HAP-1 (cell line): ENCODE measurements at regions not wholly inside any gene's neighbourhood (a gene's known extent, or its start where the extent isn't known, plus 50 kb on each side); places are given as distances from the start of the nearest gene placed in this dataset.

Experiments
- DNase-seq, 2 experiments: peaks; one replicate each; pipeline ENCODE4 v3.0.0-alpha.2; 2016 to 2020; ENCODE audit warnings: low spot score in 2 of 2
- H3K27me3 ChIP-seq: fragments of 250-450 bp; sonication (Bioruptor Pico); 2 replicates; pipeline ENCODE4 v1.5.1; 2020; ENCODE audit warnings: low read depth, mild to moderate bottlenecking, moderate library complexity
- H3K36me3 ChIP-seq: fragments of 250-450 bp; sonication (Bioruptor Pico); replicated peaks from 2 replicates; pipeline ENCODE4 v1.5.1; 2020; ENCODE audit warnings: mild to moderate bottlenecking
- H3K4me1 ChIP-seq: fragments of 250-450 bp; sonication (Bioruptor Pico); 2 replicates; pipeline ENCODE4 v1.5.1; 2020; ENCODE audit warnings: mild to moderate bottlenecking
- H3K4me3 ChIP-seq: fragments of 250-450 bp; sonication (Bioruptor Pico); 2 replicates; pipeline ENCODE4 v1.5.1; 2020; ENCODE audit warnings: mild to moderate bottlenecking, moderate library complexity
- H3K9me3 ChIP-seq: fragments of 250-450 bp; sonication (Bioruptor Pico); 2 replicates; pipeline ENCODE4 v1.5.1; 2020; ENCODE audit warnings: mild to moderate bottlenecking, moderate library complexity
- in situ Hi-C: fragments of 300-500 bp; cut with MboI; formaldehyde crosslinking; loops from 3 replicates; pipeline ENCODE4 v1.14.3; 2020; ENCODE audit warnings: low sequenced_read_pairs, inconsistent platforms, mixed read lengths

GRCh38 chr13:100828226-100828625 is 153.6 kb upstream of the TMTC4 start:
- no peaks in the 10 kb centered on the region for H3K9me3 ChIP-seq
- H3K36me3 ChIP-seq: no peaks in the 10 kb centered on the region
- no peak overlapping the region for H3K4me3 ChIP-seq
- DNase-seq: peak in 1 of 2 experiments; percentile 16
- H3K4me1 ChIP-seq: no peaks in the 10 kb centered on the region
- H3K27me3 ChIP-seq: 0 out of 2 replicates have a peak, but pooled peaks cover 2% of the 10 kb centered on the region
- in situ Hi-C loops: no loop called here

- H3K4me1 ChIP-seq: no peaks in the 10 kb centered on the region
- H3K36me3 ChIP-seq: no peaks in the 10 kb centered on the region
- H3K9me3 ChIP-seq: no peaks in the 10 kb centered on the region
- H3K27me3 ChIP-seq: 0 out of 2 replicates have a peak, but pooled peaks cover 2% of the 10 kb centered on the region
- in situ Hi-C loops: no loop called here
- DNase-seq: no peak
- H3K4me3 ChIP-seq: no peak overlapping the region
Measured at GRCh38 chr13:100827489-100828176, 153.0 kb upstream of the TMTC4 start.

GRCh38 chr13:100826441-100826840 is 151.8 kb upstream of the TMTC4 start:
- Histone ChIP-seq H3K27me3 (0 out of 2 replicates have a peak, but pooled peaks cover 2% of the 10 kb centered on the region), H3K36me3 (no peaks in the 10 kb centered on the region), H3K4me3 (no peak overlapping the region), H3K9me3 (no peaks in the 10 kb centered on the region), H3K4me1 (no peaks in the 10 kb centered on the region)
- in situ Hi-C loops: no loop called here
- no peak for DNase-seq

DNA sequence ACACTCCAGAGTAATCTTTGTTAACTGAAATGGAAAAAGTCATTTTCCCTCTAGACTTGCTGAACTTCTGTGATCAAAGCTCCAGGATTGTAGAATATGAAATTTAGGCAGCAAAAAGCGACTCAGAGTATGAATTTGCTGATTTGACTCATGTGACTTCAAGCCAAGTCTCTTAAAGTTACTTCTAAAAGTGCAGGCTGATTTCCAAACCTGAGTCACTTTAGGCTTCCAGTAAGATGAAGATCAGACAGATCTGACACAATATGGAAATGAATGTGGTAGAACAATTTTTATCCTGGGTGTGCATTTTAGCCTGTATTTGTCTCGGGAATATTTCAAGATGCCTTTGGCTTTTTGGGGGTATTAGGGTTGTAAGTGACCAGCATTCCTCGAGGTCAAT is 151.0 kb upstream of the TMTC4 start:
- DNase-seq: no peak
- Histone ChIP-seq H3K36me3 (no peaks in the 10 kb centered on the region), H3K27me3 (0 out of 2 replicates have a peak, but pooled peaks cover 2% of the 10 kb centered on the region), H3K9me3 (no peaks in the 10 kb centered on the region), H3K4me3 (no peak overlapping the region), H3K4me1 (no peaks in the 10 kb centered on the region)
- in situ Hi-C loops: no loop called here

GRCh38 chr13:100824366-100824765 is 149.8 kb upstream of the TMTC4 start:
- DNase-seq: no peak
- Histone ChIP-seq H3K36me3 (no peaks in the 10 kb centered on the region), H3K4me3 (no peak overlapping the region), H3K4me1 (no peaks in the 10 kb centered on the region), H3K9me3 (no peaks in the 10 kb centered on the region), H3K27me3 (0 out of 2 replicates have a peak, but pooled peaks cover 2% of the 10 kb centered on the region)
- in situ Hi-C loops: no loop called here

- in situ Hi-C loops: no loop called here
- no peak for DNase-seq
- Histone ChIP-seq H3K4me3 (no peak overlapping the region), H3K4me1 (no peaks in the 10 kb centered on the region), H3K36me3 (no peaks in the 10 kb centered on the region), H3K27me3 (0 out of 2 replicates have a peak, but pooled peaks cover 2% of the 10 kb centered on the region), H3K9me3 (no peaks in the 10 kb centered on the region)
Measured at GRCh38 chr13:100823448-100823847, 148.9 kb upstream of the TMTC4 start.

DNA sequence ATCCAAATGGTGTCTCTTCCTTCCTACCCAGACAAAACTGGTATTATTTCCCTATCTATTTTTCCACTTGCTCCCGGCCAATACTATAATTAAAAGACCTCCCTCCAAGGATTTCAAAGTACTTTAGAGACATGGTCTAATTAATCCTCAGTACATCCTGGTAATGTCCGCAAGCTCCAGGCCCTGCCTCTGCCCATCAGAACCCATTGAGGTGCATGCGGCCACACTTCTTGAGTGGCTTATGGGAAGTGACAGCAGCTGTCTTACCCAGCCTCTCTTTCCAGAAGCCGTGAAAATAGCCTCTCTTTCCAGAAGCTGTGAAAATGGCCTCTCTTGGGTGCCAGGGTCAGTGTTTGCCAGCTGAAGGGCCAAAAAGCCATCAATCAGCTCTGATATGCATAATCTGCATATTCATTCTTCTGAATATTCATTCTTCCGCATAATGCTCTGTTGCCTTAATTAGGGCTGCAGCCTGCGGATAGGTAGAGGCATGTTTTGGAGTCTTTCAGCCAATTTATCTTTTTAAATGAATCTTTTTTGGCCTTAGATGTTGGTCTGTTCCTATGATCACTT is 148.4 kb upstream of the TMTC4 start:
- Histone ChIP-seq H3K27me3 (0 out of 2 replicates have a peak, but pooled peaks cover 2% of the 10 kb centered on the region), H3K36me3 (no peaks in the 10 kb centered on the region), H3K9me3 (no peaks in the 10 kb centered on the region), H3K4me3 (no peak overlapping the region), H3K4me1 (no peaks in the 10 kb centered on the region)
- in situ Hi-C loops: no loop called here
- no peak for DNase-seq

- Histone ChIP-seq H3K4me3 (no peak overlapping the region), H3K4me1 (no peaks in the 10 kb centered on the region), H3K36me3 (no peaks in the 10 kb centered on the region), H3K9me3 (no peaks in the 10 kb centered on the region; the same call in 1 of the 2 replicates), H3K27me3 (no peaks in the 10 kb centered on the region)
- DNase-seq: no peak
- in situ Hi-C loops: no loop called here
Measured at GRCh38 chr13:100818711-100819110, 144.1 kb upstream of the TMTC4 start.

- DNase-seq: no peak
- H3K4me3 ChIP-seq: no peak overlapping the region
- H3K9me3 ChIP-seq: no peaks in the 10 kb centered on the region; the same call in 1 of the 2 replicates
- peaks cover 1% of the 10 kb centered on the region; the same call in 1 of the 2 replicates for H3K4me1 ChIP-seq
- in situ Hi-C loops: no loop called here
- no peaks in the 10 kb centered on the region for H3K27me3 ChIP-seq
- no peaks in the 10 kb centered on the region for H3K36me3 ChIP-seq
Measured at GRCh38 chr13:100817928-100818327, 143.3 kb upstream of the TMTC4 start.

- no peak overlapping the region for H3K4me3 ChIP-seq
- peaks cover 22% of the 10 kb centered on the region for H3K4me1 ChIP-seq
- H3K27me3 ChIP-seq: no peaks in the 10 kb centered on the region
- no peak for DNase-seq
- in situ Hi-C loops: no loop called here
- no peaks in the 10 kb centered on the region for H3K36me3 ChIP-seq
- H3K9me3 ChIP-seq: no peaks in the 10 kb centered on the region; the same call in 1 of the 2 replicates
Measured at GRCh38 chr13:100815476-100816046, 141.0 kb upstream of the TMTC4 start.

- Histone ChIP-seq H3K27me3 (no peaks in the 10 kb centered on the region), H3K9me3 (no peaks in the 10 kb centered on the region; the same call in 1 of the 2 replicates), H3K4me3 (no peak overlapping the region), H3K4me1 (peaks cover 44% of the 10 kb centered on the region), H3K36me3 (no peaks in the 10 kb centered on the region)
- no peak for DNase-seq
- in situ Hi-C loops: no loop called here
Measured at GRCh38 chr13:100812982-100813584, 138.5 kb upstream of the TMTC4 start.

DNA sequence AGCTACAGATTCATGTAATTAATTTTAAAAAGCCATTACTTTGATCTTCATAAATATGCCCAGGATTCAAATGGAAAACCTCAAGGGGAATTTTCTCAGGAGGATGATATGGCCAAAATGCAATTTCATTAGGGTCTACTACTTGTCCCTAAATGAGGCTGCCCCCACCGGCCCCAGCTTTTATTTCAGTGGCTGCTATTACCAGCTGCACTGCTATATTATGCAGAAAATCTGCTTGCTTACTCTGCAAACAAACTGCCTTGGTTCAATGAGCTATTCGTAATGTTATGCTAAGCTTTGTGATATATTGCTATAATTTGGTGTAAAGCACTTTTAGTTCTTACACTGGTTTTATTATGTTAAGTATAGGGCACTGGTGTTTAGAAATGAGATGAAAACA is 137.3 kb upstream of the TMTC4 start:
- Histone ChIP-seq H3K9me3 (no peaks in the 10 kb centered on the region), H3K27me3 (no peaks in the 10 kb centered on the region), H3K4me1 (peaks cover 50% of the 10 kb centered on the region), H3K4me3 (no peak overlapping the region), H3K36me3 (no peaks in the 10 kb centered on the region)
- peak; percentile 66 to 84 for DNase-seq
- in situ Hi-C loops: no loop called here

- in situ Hi-C loops: no loop called here
- H3K27me3 ChIP-seq: no peaks in the 10 kb centered on the region
Measured at GRCh38 chr13:100811024-100811865, 136.7 kb upstream of the TMTC4 start.

More at GRCh38 chr13:100811024-100811865, 136.7 kb upstream of the TMTC4 start:
- Histone ChIP-seq H3K4me1 (peaks cover 50% of the 10 kb centered on the region), H3K9me3 (no peaks in the 10 kb centered on the region), H3K4me3 (no peak overlapping the region), H3K36me3 (no peaks in the 10 kb centered on the region)
- DNase-seq: peak; percentile 41 to 65
